OCI-LY1 (cell line): ENCODE measurements at regions not wholly inside any gene's neighbourhood (a gene's known extent, or its start where the extent isn't known, plus 50 kb on each side); places are given as distances from the start of the nearest gene placed in this dataset.

Experiments used
- H2AFZ ChIP-seq: fragments of 200-600 bp; sonication (generic), shearing (Covaris generic); 2 replicates; pipeline ENCODE4 v1.6.0; 2014; ENCODE audit warnings: antibody characterized with exemption, mild to moderate bottlenecking, low read length
- H3F3A ChIP-seq: fragments of 200-600 bp; sonication (generic), shearing (Covaris generic); 2 replicates; pipeline ENCODE4 v1.6.0; 2014; ENCODE audit warnings: mild to moderate bottlenecking, antibody characterized with exemption, low read length, moderate library complexity; ENCODE audit not compliant: insufficient read depth
- H3K27ac ChIP-seq: fragments of 200-600 bp; sonication (generic); 2 replicates; pipeline ENCODE4 v1.5.1; 2014; ENCODE audit warnings: low read length, mixed run types, mild to moderate bottlenecking, low read depth; ENCODE audit not compliant: poor library complexity, severe bottlenecking
- H3K27me3 ChIP-seq: fragments of 200-600 bp; sonication (generic); 2 replicates; pipeline ENCODE4 v1.6.0; 2014; ENCODE audit warnings: antibody characterized with exemption, mild to moderate bottlenecking, low read length, moderate library complexity; ENCODE audit not compliant: insufficient read depth
- H3K36me3 ChIP-seq: fragments of 200-600 bp; sonication (generic); 2 replicates; pipeline ENCODE4 v1.6.1; 2014; ENCODE audit warnings: mild to moderate bottlenecking, antibody characterized with exemption, low read length, moderate library complexity, mixed read lengths; ENCODE audit not compliant: insufficient read depth
- H3K4me1 ChIP-seq: fragments of 200-600 bp; sonication (generic); 2 replicates; pipeline ENCODE4 v1.5.1; 2014; ENCODE audit warnings: mild to moderate bottlenecking, low read length, moderate library complexity; ENCODE audit not compliant: insufficient read depth, severe bottlenecking
- H3K4me2 ChIP-seq: fragments of 200-600 bp; sonication (generic), shearing (Covaris generic); 2 replicates; pipeline ENCODE4 v1.6.1; 2014; ENCODE audit warnings: low read length
- H3K4me3 ChIP-seq: fragments of 200-600 bp; sonication (generic); 2 replicates; pipeline ENCODE4 v1.5.1; 2014; ENCODE audit warnings: low read length, low read depth, mild to moderate bottlenecking, mixed read lengths; ENCODE audit not compliant: poor library complexity, severe bottlenecking
- H3K79me2 ChIP-seq: fragments of 200-600 bp; shearing (Covaris generic); 2 replicates; pipeline ENCODE4 v1.6.1; 2016; ENCODE audit warnings: mixed run types, low read length, mixed read lengths; ENCODE audit not compliant: insufficient read depth
- H3K9ac ChIP-seq: fragments of 200-600 bp; sonication (generic), shearing (Covaris generic); 2 replicates; pipeline ENCODE4 v1.6.1; 2014; ENCODE audit warnings: mild to moderate bottlenecking, low read length, mixed read lengths
- H3K9me2 ChIP-seq: fragments of 200-600 bp; sonication (generic), shearing (Covaris generic); 2 replicates; pipeline ENCODE4 v1.6.1; 2014; ENCODE audit warnings: low read depth, mild to moderate bottlenecking, low read length, mixed read lengths
- H3K9me3 ChIP-seq: fragments of 200-600 bp; shearing (Covaris generic); 2 replicates; pipeline ENCODE4 v1.6.1; 2014; ENCODE audit warnings: low read length, mixed read lengths
- H4K20me1 ChIP-seq: fragments of 200-600 bp; sonication (generic), shearing (Covaris generic); 2 replicates; pipeline ENCODE4 v1.6.0; 2016; ENCODE audit warnings: mild to moderate bottlenecking, low read length; ENCODE audit not compliant: insufficient read depth
- EZH2 ChIP-seq: fragments of 200-600 bp; sonication (generic), shearing (Covaris generic); IDR thresholded peaks from 2 replicates; pipeline ENCODE4 v1.8.0; 2017; ENCODE audit warnings: borderline replicate concordance, mixed run types, mild to moderate bottlenecking, antibody characterized with exemption, low read length, moderate library complexity, mixed read lengths
- TF ChIP-seq, protein P1 (sequence below): fragments of 200-600 bp; sonication (generic), shearing (Covaris generic); IDR thresholded peaks from 2 replicates; pipeline ENCODE4 v1.5.1; 2017; ENCODE audit warnings: mild to moderate bottlenecking, antibody characterized with exemption, low read length, moderate library complexity, mixed read lengths

DNA sequence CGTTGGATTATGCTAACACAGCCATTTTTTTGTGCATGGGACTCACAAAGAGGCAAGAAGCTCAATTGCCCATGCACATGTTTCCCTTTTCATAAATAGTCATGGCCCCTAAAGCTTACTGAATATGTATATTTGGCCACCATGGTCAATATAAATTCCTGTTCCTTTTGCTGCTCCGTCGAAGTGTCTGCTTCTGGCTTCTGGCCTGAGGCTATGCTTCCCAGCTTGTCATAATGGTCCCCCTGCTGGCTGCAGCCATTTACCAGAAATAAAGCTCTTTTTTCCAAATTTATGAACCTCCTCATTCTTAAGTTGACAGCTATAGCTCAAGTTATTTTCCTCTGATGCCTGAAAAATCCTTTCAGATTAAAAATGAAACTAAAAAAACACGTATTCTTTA lies 602.1 kb downstream of the VGLL3 start:
- H2AFZ ChIP-seq: no peak overlapping the region
- H3K9me3 ChIP-seq: no peaks in the 10 kb centered on the region
- TF ChIP-seq EZH2: no peak
- TF ChIP-seq, protein P1, sequence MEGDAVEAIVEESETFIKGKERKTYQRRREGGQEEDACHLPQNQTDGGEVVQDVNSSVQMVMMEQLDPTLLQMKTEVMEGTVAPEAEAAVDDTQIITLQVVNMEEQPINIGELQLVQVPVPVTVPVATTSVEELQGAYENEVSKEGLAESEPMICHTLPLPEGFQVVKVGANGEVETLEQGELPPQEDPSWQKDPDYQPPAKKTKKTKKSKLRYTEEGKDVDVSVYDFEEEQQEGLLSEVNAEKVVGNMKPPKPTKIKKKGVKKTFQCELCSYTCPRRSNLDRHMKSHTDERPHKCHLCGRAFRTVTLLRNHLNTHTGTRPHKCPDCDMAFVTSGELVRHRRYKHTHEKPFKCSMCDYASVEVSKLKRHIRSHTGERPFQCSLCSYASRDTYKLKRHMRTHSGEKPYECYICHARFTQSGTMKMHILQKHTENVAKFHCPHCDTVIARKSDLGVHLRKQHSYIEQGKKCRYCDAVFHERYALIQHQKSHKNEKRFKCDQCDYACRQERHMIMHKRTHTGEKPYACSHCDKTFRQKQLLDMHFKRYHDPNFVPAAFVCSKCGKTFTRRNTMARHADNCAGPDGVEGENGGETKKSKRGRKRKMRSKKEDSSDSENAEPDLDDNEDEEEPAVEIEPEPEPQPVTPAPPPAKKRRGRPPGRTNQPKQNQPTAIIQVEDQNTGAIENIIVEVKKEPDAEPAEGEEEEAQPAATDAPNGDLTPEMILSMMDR: no peak
- no peaks in the 10 kb centered on the region for H3K27me3 ChIP-seq
- no peaks in the 10 kb centered on the region for H4K20me1 ChIP-seq
- no peaks in the 10 kb centered on the region for H3K9me2 ChIP-seq
- no peaks in the 10 kb centered on the region for H3K36me3 ChIP-seq
- no peak overlapping the region for H3K9ac ChIP-seq
- no peaks in the 10 kb centered on the region for H3K4me1 ChIP-seq
- H3K27ac ChIP-seq: no peak overlapping the region
- no peak overlapping the region for H3K4me2 ChIP-seq
- H3K79me2 ChIP-seq: no peaks in the 10 kb centered on the region
- no peaks in the 10 kb centered on the region for H3F3A ChIP-seq
- no peak overlapping the region for H3K4me3 ChIP-seq

DNA sequence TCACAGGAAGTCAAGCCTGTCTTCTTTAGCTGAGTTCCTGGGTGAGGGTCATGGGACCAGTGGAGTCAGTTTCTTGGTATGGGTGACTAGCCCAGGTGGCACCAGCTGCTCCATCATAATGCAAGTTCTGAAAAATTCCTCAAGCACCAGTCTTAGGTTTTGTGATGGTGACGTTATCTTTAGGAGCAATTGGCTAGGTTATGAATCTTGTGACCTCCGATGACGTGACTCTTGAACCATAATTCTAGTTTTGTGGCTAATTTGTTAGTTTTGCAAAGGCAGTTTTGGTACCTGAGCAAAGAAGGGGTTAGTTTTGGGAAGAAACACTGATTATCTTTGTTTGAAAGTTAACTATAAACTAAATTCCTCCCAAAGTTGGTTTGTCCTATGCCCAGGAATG lies 608.4 kb downstream of the VGLL3 start:
- Histone ChIP-seq H3K4me2 (no peak overlapping the region), H3K9ac (no peak overlapping the region), H3K9me3 (no peaks in the 10 kb centered on the region), H2AFZ (no peak overlapping the region), H3F3A (no peaks in the 10 kb centered on the region), H3K27ac (no peak overlapping the region), H3K4me3 (no peak overlapping the region), H3K36me3 (no peaks in the 10 kb centered on the region), H3K9me2 (no peaks in the 10 kb centered on the region), H3K79me2 (no peaks in the 10 kb centered on the region), H4K20me1 (no peaks in the 10 kb centered on the region), H3K27me3 (no peaks in the 10 kb centered on the region), H3K4me1 (no peaks in the 10 kb centered on the region)
- TF ChIP-seq EZH2: no peak
- TF ChIP-seq, protein P1: no peak

DNA sequence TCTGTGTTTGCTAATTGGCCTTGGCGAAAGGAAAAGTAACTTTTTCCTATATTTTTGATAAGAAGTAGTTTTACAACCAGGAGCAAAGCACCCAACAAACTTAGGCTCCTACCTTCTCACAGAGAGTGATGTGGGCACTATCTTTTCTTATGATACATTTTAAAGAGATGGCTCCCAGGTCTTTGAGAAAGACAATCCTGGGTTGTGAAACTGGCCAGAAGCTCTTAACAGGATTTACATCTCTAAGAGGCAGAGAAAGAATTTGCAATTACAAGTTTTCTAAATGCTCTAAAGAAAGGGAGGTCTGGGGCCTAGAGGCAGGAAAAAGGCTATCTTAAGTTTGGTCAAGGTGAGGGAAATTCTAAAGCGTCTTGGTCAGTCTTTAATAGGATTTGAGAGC lies 609.7 kb downstream of the VGLL3 start:
- Histone ChIP-seq H3K9me3 (no peaks in the 10 kb centered on the region), H3K4me2 (no peak overlapping the region), H3K79me2 (no peaks in the 10 kb centered on the region), H3K36me3 (no peaks in the 10 kb centered on the region), H3K4me1 (no peaks in the 10 kb centered on the region), H4K20me1 (no peaks in the 10 kb centered on the region), H3K9me2 (no peaks in the 10 kb centered on the region), H3K27ac (no peak overlapping the region), H3F3A (no peaks in the 10 kb centered on the region), H2AFZ (no peak overlapping the region), H3K4me3 (no peak overlapping the region), H3K9ac (no peak overlapping the region), H3K27me3 (no peaks in the 10 kb centered on the region)
- TF ChIP-seq EZH2: no peak
- TF ChIP-seq, protein P1: no peak
